Suprapubic skin (tissue), 3 donors: ENCODE measurements at regions not wholly inside any gene's neighbourhood (a gene's known extent, or its start where the extent isn't known, plus 50 kb on each side); places are given as distances from the start of the nearest gene placed in this dataset.
"Not testable (repeated sequence)": the region's sequence is repeated elsewhere in the genome, so short reads cannot be mapped to it uniquely, and the experiment has no call there.

ENCODE experiments used
- CTCF ChIP-seq, 2 donors: fragments of 200-600 bp in 1 of 2; fragments of 450-650 bp in 1 of 2; sonication (generic) in 1 of 2; IDR thresholded peaks; one replicate each; pipeline ENCODE4 v1.5.1; 2016 to 2019; ENCODE audit warnings: antibody characterized with exemption in 2 of 2, mild to moderate bottlenecking in 1 of 2, moderate library complexity in 1 of 2
- EP300 ChIP-seq: sonication (generic); formaldehyde crosslinking; IDR thresholded peaks from one replicate; pipeline ENCODE4 v1.6.1; 2017; ENCODE audit warnings: antibody characterized with exemption
- POLR2A ChIP-seq, 2 donors: fragments of 450-650 bp; IDR thresholded peaks; one replicate each; pipeline ENCODE4 v1.6.1; 2017; ENCODE audit warnings: antibody characterized with exemption in 2 of 2, mild to moderate bottlenecking in 2 of 2, moderate library complexity in 2 of 2

DNA sequence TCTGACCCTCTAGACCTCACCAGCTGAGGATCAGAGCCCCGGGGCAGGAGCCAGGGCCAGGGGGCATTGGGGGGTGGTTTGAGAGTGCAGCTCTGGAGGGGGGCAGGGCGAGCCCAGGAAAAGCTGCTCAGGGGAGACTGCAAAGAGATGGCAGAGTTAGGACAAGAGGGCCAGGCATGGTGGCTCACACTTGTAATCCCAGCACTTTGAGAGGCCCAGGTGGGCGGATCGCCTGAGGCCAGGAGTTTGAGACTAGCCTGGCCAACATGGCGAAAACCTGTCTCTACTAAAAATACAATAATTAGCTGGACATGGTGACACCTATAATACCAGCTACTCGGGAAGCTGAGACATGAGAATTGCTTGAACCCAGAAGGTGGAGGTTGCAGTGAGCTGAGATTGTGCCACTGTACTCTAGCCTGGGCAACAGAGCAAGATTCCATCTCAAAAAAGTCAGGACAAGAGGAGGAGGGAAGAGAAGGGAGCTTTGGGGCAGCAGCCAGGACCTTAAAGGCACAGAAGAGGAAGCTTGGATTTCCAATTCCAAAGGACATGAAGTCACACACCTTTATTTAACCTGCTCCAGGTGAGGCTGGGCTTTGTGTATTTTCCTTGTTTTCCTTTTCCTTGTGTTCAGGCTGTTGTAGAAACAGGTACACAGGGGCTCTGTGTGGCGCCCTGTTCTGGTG, 180.5 kb upstream of the OSBPL11 start:
- not testable (repeated sequence) for TF ChIP-seq CTCF (IDR thresholded peaks at IDR 0.05); POLR2A (IDR thresholded peaks at IDR 0.05); EP300
